DMS53 treated with DMSO at 0.1 percent for 48 hours (cell line): ENCODE measurements at regions not wholly inside any gene's neighbourhood (a gene's known extent, or its start where the extent isn't known, plus 50 kb on each side); places are given as distances from the start of the nearest gene placed in this dataset.

Experiments used
- DNase-seq: peaks from one replicate; lab custom pipeline; 2025; ENCODE audit not compliant: unreplicated experiment; lab: John Stamatoyannopoulos, UW

DNA sequence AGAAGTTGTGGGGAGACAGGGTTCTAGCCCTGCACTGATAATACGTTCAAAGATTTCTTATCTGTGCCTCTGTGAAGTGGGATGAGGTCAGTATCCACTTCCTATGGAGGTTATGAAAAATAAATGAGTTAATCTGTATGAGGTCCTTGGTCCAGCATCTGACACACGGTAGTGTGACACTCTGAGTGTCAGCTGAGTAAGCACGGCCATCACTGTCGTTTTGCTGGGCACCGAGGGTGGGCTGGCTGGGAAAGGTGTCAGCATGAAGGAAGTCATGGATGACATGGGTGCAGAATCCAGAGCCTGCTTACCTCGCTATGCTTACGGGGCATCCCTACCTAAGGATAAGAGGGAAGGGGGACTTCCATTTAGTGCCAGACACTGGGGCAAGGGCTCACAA lies 150.3 kb downstream of the INHBB start:
- DNase-seq = no peak

DNA sequence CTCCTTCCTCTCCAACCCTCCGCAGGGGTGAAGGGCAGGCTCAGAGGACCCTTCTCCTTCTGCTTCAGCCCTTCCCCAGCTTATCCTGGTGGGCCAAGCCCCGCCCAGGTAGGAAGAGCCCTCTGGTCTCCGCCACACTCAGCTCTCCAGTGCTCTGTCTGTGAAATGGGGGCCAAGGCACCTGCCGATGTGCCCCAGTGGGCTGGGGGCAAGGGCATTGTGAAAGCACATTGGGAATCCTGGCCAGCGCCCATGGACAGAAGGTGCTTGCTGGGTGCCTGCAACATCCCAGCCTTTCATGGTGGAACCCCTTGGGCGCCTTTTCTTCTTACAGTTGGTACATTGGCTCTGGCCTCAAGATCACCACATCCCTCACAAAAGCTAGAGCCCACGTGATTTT lies 150.8 kb downstream of the INHBB start:
- DNase-seq = no peak

DNA sequence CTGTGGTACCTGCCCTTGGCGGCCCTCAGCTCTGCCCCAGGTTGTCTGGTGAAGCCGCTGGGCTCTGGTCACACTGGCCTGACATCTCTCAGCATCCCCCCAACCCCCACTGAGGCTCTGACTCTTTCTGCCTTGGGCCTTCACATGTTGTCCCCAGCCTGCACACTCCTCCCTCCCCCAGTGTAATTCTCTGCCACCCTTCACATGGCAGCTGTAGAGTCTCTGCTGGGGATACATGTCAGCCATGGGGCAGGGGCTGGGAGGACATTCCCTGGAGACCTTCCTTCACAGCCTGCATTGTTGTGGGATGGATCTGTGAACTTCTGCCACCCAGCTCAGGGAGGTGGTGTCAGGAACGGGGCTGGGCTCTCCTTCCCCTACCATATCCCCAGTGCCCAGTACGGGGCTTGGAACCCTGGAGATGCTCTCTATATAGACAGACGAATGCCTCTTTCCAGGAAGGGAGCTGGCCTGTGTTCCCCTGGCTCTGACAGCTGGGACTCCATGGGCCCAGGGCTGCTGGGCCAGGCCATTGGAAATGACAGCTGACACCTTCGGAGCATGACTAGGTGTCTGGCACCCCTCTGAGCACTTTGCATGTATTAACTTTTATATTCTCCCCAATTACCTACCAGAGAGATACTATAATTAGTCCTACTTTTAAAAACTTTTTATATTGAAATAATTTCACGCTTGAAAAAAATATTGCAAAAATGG lies 151.5 kb downstream of the INHBB start:
- DNase-seq = no peak

DNA sequence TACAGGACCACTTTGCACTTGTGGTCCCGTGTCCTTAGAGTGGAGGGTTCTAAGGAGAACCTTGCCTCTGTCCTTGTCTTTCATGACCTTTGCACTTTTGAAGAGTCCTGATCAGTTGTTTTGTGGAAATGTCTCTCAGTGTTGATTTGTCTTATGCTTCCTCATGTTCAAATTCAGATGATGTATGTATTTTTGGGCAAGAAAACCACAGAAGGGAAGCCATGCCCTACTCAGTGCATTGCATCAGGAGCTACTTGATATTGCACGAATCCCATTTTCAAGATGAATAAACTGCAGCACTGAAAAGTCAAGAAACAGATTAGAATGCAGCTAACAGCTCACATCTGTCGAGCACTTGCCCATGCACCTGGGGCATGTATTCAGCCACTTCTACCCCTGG lies 152.2 kb downstream of the INHBB start:
- DNase-seq = no peak

DNA sequence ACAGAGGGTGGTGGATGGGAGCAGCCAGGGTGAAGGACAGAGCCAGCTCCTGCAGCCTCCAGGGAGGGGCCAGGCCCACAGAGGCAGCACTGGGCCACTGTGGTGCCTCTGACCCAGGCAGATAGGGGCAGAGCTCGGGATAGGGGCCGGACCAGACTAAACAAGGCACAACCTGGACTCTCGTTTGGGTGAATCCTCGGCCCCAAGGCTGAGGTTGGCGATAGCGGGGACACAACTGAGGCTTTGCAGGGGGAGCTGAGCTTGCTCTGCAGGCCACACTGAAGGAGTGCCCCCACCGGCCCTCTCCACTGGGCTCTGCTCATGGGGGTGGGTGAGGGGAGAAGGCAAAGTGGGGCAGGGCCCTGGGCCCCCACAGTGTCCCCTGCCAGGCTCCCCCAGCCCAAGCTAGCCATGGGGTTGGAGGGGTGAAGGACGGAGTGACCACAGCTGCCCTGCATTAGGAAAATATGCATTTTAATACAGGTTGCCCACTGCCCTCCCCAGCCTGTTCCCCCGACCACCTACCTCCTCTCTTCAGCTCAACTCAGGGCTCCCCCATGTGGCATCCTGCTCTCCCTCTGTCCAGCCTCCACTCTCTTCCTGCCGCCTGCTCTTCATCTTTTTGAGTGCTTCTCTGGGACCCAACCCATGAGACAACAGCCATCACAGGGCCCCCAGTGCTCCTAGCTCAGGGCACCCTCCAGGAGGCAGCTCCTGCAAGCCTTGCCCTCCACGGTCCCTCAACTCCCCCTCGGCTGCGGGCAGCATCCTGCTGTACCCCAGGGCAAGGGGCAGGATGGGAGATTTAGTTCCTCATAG lies 152.8 kb downstream of the INHBB start:
- no peak for DNase-seq

DNA sequence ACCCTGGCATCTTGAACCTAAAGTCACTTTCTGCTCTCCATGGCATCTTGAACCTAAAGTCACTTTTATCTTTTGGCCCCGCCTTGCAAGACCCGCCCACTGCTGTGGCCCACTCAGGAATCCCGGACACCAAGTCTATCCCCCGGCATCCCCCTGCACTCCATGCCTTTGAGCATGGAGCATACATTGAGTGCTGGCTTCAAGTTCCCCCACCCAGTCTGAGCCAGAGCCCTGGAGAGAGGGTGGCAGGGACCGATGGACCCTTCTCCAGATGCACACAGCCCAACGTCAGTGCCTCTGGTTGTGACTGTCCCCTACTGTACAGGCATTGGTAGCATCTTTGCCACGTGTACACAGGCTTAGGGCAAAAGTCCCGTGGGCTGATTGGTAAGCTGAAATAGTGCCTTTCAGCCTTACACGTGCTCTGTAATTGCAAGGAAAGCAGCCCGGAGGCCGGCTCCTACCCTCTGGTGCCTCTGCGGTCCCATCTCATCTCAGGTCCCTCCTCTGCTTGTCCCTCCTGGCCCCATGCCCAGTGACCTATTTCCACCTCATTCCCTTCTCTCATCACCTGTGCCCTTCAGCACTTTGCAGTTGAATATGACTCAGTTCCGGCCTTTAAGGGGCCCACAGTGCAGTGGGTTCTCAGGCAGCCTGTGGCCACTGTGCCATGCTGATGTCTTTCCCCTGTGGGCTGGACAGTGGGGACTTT lies 154.0 kb downstream of the INHBB start:
- DNase-seq = peak; percentile 78

DNA sequence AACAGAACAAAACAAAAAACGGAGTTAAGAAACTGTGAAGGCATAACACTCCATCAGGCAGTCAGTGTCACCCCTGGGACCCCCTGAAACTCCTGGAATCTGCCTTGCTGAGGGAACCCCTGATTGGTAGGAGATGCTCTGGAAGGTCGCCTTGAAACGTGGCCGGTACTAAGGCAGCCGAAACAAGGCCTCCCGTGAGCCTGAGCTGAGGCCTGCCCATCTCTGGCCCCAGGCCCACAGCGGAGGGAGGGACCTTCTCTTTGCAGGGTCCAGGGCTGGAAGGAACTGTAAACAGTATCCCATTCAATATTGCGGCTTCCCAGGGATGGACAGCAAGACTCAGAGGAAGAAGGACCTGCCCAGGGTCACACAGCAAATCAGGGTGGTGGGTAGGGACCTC lies 155.7 kb downstream of the INHBB start:
- no peak for DNase-seq

DNA sequence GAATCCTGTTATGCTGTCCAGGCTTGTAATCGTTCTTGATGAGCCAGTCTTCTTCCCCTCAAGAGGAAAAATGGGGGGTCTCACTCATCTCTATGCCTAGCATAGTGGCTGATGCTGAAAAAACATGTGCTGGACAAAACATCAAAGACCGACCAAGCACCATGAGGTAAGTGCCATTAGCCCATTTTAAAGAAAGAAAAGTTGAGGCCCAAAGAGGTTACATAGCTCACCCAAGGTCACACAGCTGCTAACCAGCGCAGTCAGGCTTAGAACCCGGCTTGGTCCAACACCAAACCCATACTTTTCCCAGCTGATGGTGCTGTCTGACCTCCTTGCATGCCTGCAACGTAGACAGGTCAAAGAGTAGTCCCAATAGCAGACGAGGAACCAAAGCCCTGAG lies 156.4 kb downstream of the INHBB start:
- DNase-seq = no peak

DNA sequence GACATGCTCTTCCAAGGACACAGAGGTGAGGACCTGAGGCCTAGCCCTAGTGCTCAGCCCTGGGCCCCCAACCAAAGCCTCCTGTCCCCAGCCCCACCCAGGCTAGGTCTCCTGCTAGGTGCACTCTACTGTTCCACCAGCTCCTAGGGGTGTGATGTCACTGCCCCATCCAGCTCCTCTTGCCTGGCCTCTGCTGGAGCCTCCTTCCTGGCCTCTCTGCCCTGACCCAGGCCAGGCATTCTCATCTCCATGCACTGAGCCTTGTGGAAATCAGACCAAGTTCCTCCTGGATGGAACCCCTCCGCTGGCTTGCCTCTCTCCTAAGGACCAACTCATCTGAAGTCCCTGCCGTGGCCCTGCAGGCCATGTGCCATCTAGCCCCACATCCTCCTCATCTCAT lies 156.8 kb downstream of the INHBB start:
- no peak for DNase-seq

DNA sequence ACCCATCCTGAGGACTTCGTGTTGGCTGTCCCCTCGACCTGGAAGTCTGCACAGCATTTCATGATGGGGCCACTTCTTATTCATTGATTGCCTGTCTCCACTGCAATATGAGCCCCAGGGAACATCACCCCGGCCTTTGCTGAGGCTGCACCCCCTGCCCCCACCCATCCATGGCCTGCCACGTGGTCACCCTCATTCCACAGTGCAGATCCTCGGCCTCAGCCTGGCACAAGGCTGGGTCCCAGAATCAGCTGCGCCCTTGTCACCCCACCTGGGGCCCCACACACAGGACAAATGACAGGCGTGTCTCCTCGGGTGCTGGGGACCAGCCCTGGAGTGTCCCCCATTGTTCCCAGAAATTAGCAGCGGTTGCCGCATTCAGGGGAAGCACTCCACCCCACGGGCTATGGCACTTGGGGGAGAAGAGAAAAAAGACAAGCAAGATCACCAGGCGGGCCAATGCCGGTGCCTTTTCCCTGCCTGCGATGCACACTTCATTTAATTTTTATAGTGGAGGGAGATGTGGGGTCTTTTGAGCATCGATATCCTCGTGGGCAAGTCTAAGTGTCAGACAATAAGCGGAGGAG lies 157.4 kb downstream of the INHBB start:
- no peak for DNase-seq

DNA sequence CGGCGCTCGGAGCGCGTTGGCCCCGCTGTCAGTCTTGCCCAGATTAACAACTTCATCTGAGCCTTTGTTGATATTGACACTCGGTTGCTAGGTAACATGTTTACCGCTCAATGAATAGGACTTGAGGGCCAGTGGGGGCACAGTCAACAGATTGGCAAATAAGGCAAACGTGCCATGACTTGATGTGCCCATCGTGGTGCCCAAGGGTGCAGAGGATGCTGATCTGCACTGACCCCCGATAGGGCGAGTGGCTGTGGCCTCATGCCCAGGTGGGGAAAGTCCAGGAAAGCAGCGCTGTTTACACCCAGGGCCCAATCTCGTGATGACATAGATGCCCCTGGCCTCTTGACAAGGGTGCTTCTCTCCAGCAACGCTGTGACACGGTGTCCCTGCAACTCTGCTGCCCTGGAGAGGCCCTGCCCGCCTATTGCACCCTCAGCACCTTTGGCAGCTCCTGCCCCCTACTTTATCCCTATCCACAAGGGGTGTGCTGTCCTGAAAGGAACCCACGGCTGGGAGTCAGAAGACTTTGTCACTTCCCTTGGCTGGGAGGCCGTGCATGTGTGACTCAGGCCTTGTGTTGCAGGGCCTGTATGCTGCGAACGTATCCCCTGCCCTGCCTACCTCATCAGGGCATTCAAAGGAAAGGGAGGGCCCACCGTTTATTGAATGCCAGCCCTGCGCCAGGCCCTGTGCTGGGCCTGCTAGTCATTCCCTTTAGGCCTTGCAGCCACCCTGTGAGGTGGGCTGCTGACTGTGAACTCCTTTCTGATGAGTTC lies 158.0 kb downstream of the INHBB start:
- DNase-seq = no peak

DNA sequence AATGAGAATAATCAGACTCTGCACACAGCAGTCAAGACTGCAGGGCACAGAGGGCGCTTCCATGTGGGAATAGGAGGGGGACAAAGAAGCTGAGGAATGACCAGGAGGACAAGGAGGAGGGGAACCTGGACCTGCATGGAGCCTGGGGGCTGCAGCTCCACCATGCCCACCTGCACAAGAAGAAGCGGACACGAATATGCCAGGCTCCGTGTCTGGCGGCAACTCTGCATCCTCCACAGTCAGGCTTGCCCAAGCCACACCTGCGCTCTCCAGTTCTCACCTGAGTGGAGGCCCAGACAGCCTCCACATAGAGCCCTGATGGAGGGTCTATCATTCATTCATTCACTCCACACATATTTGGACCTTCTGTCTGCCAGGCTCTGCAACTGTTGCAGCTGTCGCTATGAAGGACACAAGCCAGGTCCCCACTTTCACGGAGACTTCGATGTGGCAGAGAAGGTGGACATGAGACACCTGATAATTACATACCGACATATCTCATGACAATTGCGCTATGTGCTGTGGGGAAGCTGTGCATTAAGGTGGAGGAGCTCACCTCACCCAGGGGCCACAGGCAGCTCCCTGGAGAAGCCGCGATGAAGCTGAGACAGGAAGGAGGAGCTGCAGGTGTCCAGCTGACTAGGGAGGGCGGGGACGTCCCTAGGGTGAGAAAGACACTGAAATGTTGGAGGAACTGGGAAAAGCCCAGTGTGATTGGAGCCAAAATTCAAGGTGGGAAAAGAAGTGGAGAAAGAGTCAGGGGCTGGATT lies 159.2 kb downstream of the INHBB start:
- no peak for DNase-seq

DNA sequence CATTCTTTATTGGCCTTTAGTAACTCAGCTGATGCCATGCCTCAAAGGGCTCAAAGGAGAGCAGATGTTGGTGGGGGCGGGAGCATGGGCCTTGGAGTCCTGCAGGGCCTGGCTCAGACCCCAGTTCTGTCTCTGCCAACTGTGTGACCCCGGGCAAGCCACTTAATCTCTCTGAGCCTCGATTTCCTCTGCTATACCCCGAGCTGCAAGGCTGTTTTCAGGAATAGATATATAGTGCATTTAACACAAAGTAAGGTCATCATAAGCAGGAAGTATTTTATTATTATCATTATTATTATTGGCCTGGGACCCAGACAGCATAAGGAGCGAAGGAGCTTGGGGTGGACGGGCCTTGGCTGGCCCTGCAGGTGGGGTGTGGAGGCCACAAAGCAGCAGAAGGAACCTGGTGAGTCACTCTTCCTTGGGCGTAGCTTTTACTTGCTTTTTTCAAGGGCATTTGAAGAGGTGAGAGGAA lies 162.7 kb downstream of the INHBB start:
- no peak for DNase-seq

DNA sequence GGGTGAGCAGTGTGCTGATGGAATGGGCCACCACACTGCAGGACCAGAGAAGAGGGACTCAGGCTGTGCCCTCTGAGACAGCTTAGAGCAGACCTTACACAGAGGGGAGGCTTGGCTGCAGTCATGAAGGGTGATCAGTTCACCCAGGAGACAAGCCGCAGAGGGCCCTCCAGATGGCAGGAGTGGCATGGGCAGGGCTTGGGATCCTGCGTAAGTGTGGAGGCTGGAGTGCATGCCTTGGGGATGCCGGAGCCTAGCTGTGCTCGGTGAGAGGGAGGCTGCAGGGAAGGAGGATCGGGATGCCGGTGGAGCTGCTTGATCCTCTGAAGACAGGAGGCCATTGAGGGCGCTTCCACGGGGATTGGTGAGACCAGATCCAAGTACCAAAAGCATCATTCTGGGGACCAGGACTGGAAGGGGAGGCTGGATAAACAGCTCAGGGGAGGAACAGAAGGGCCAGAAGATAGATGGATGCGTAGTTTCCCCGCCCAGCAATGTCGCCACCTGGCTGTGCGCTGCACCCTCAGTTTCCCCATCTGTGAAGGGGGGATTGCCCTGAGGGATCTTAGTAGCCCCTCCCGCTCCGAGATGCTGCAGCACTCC lies 163.4 kb downstream of the INHBB start:
- DNase-seq = no peak

DNA sequence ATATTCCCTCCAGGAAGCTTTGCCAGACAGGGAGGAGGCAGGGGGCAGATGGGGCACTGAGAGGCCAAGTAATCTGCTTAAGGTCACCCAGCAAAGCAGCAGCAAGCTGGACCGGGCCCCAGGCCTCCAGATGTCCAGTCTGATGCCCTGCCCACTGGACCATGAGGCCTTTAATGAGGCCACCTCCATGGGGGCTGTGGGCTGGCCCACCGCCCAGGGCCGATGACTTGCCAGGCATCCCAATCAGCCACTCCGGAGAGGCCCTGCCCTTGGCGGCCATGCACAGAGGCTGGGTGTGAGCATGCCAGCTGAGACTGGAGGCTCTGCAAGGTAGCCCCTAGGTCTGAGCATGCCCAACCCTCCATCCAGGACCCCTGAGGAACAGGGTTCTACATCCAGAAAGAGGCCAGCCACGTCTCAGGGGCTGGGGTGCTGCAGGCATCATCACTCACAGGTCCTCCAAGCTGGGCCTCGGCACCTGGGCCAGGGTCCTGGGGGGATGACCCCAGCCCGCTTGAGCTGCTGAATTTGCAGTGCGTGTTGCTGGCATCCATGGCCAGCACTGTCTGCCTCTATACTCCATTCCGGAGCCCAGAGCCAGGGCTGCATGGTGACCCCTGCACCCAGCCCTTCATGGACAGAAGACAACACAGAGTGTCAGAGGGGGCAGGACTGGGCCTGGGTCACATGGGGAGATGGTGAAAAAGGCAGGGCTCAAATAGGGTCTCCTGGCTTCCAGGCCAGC lies 164.2 kb downstream of the INHBB start:
- DNase-seq = no peak

DNA sequence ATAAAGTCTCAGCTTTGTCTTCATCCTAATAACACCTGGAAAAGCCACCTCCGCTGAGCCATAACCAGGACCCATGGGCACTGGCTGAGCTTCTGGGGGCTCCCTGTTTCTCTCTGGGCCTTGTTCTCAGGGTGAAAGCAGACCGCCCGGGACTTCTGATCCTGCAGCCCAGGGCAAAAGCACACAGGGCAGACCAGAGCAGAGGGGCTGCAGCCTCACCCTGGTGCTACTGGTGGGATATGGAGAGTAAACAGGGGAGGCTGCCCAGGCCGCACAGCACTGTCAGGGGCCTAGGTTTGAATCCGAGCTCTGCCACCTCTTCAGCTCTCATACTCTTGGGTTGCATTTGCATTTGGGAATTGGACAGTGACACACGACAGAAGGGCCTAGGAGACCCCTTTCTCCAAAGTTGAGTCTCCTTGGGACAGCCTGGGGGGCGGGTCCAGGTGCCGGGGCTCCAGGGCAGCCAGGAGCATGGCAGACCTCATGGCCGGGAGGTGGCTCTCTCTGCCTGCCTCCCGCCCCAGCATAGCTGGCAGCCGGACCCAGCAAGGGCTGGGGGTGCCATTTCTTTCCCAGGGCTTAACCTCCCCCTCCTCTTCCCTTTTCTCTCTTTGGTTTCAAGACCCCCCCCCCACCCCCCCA lies 164.9 kb downstream of the INHBB start:
- DNase-seq = no peak

DNA sequence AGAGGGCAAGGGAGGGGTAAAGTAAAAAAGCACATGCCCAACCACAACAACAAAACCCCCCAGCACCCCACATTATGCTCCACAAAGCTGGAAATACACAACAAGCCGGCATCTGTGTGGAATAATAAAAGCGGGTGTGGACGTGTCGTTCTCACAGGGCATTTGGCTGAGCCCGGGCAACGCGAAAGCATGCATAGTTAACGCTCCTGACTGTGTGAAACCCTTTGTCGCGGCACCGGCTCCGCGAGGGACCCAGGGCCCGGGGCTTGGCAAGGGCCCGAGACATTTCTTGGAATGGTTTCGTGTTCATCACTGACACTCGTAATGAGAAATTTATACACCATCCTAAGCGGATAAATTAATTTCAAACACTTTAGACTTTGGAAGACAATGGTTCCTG lies 165.6 kb downstream of the INHBB start:
- no peak for DNase-seq

DNA sequence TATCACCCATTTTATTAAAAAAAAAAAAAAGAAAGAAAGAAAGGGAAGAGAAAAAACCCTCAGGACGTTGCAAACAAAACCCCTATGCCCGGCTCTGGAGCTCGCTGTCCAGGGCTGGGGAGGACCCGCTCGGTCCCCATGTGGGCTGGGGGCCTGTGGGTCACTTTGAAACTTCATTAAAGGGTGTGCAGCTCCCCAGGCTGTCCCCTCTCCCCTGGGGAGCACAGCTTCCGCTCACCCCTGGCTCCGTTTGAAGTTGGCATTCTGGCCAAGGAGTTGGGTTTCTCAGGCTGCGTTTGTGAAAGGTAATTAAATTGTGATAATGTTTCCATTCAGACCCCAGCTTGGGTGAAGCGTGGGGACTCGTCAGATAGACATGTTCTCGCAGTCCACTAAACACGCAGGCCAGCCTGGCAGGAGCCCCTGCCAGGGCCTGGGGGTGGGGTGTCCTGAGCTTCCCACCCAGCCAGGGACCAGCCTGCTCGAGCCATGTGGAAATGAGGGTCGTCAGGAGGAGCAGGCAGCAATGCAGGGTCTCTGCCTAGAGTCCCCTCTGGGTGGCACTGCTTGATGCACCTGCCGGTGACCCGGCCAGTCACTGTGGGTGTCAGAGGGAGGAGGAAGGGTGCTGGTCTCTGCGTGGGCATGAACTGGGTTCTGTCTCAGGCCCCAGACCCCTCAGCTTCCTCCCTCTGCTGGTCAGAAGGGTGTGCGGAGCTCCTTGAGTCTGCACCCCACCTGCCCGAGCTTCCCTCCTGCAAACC lies 166.2 kb downstream of the INHBB start:
- no peak for DNase-seq
